Mesendoderm (in vitro differentiated cells): ENCODE measurements at regions not wholly inside any gene's neighbourhood (a gene's known extent, or its start where the extent isn't known, plus 50 kb on each side); places are given as distances from the start of the nearest gene placed in this dataset.
A peak's percentile ranks its signal among the peaks of the same experiment; 100 is the strongest.

Experiments used
- DNase-seq: peaks from one replicate; pipeline ENCODE4 v3.0.0; 2013
- H2AK5ac ChIP-seq: 2 replicates; pipeline ENCODE4 v1.6.1; 2013; ENCODE audit warnings: low read length, inconsistent platforms
- H2BK120ac ChIP-seq: 2 replicates; pipeline ENCODE4 v1.6.1; 2013; ENCODE audit warnings: low read depth, mild to moderate bottlenecking, low read length, moderate library complexity, mixed read lengths
- H2BK15ac ChIP-seq: replicated peaks from 2 replicates; pipeline ENCODE4 v1.6.1; 2013; ENCODE audit warnings: low read depth, mild to moderate bottlenecking, moderate library complexity
- H2BK5ac ChIP-seq: 2 replicates; pipeline ENCODE4 v1.6.1; 2013; ENCODE audit warnings: low read length, inconsistent platforms
- H3K18ac ChIP-seq: 2 replicates; pipeline ENCODE4 v1.6.1; 2013; ENCODE audit warnings: mild to moderate bottlenecking, low read length, mixed read lengths
- H3K23ac ChIP-seq: one replicate; pipeline ENCODE4 v1.6.1; 2013; ENCODE audit warnings: low read length
- H3K27ac ChIP-seq: 2 replicates; pipeline ENCODE4 v1.5.1; 2013; ENCODE audit warnings: low read depth, mild to moderate bottlenecking, inconsistent platforms, low read length, moderate library complexity
- H3K27me3 ChIP-seq: 2 replicates; pipeline ENCODE4 v1.6.1; 2013; ENCODE audit warnings: low read length, control low read depth, mild to moderate bottlenecking, inconsistent platforms; ENCODE audit not compliant: insufficient read depth, poor library complexity
- H3K36me3 ChIP-seq: 2 replicates; pipeline ENCODE4 v1.6.1; 2013; ENCODE audit warnings: low read length, inconsistent platforms; ENCODE audit not compliant: control insufficient read depth, insufficient read depth
- H3K4ac ChIP-seq: one replicate; pipeline ENCODE4 v1.6.1; 2013; ENCODE audit warnings: low read depth, mild to moderate bottlenecking, low read length, moderate library complexity
- H3K4me1 ChIP-seq: 2 replicates; pipeline ENCODE4 v1.6.1; 2013; ENCODE audit warnings: low read depth, low read length, inconsistent platforms; ENCODE audit not compliant: control insufficient read depth
- H3K4me2 ChIP-seq: 2 replicates; pipeline ENCODE4 v1.6.1; 2013; ENCODE audit warnings: low read length
- H3K4me3 ChIP-seq: 2 replicates; pipeline ENCODE4 v1.5.1; 2013; ENCODE audit warnings: mild to moderate bottlenecking, low read length
- H3K56ac ChIP-seq: one replicate; pipeline ENCODE4 v1.6.1; 2013; ENCODE audit warnings: low read length
- H3K79me1 ChIP-seq: 2 replicates; pipeline ENCODE4 v1.6.1; 2013; ENCODE audit warnings: low read length, inconsistent platforms
- H3K79me2 ChIP-seq: 2 replicates; pipeline ENCODE4 v1.6.1; 2013; ENCODE audit warnings: mild to moderate bottlenecking, low read length; ENCODE audit not compliant: control insufficient read depth, insufficient read depth
- H3K9ac ChIP-seq: 2 replicates; pipeline ENCODE4 v1.6.1; 2013; ENCODE audit warnings: low read length, inconsistent platforms
- H4K5ac ChIP-seq: one replicate; pipeline ENCODE4 v1.6.1; 2013; ENCODE audit warnings: low read length
- H4K8ac ChIP-seq: one replicate; pipeline ENCODE4 v1.6.1; 2013; ENCODE audit warnings: low read depth, mild to moderate bottlenecking, control low read depth, low read length, moderate library complexity
- WGBS: extraction: QIAGEN DNeasy Blood & Tissue Kit; methylation state at CpG from one replicate; pipeline ENCODE4 v1.1.7; 2013; ENCODE audit warnings: low lambda C conversion rate, missing lambda C conversion rate; ENCODE audit not compliant: insufficient coverage; ENCODE audit errors: extremely low coverage; 5-methylcytosine and 5-hydroxymethylcytosine counted together

GRCh38 chr2:31813016-31813415 lies 197.8 kb downstream of the MEMO1 start:
- Histone ChIP-seq H3K4me3 (no peak overlapping the region), H3K79me2 (no peaks in the 10 kb centered on the region)

GRCh38 chr2:31812051-31812798 lies 198.6 kb downstream of the MEMO1 start:
- Histone ChIP-seq H3K23ac (no peak overlapping the region), H2AK5ac (no peak overlapping the region), H3K4me2 (no peak overlapping the region), H3K27me3 (no peaks in the 10 kb centered on the region), H3K27ac (no peak overlapping the region), H3K36me3 (no peaks in the 10 kb centered on the region), H3K79me1 (no peaks in the 10 kb centered on the region), H3K4ac (no peak overlapping the region), H3K9ac (no peak overlapping the region), H2BK5ac (no peak overlapping the region), H3K18ac (no peak overlapping the region), H4K5ac (no peak overlapping the region), H3K56ac (no peak overlapping the region), H2BK120ac (no peak overlapping the region), H4K8ac (no peak overlapping the region), H2BK15ac (no peak overlapping the region), H3K79me2 (no peaks in the 10 kb centered on the region), H3K4me3 (no peak overlapping the region), H3K4me1 (no peaks in the 10 kb centered on the region)
- no CpG with 5 or more reads among the region's 2 CpGs for WGBS
- peak; percentile 15 for DNase-seq

More at GRCh38 chr2:31813016-31813415, 197.8 kb downstream of the MEMO1 start:
- Histone ChIP-seq H3K36me3 (no peaks in the 10 kb centered on the region), H3K9ac (no peak overlapping the region), H2BK120ac (no peak overlapping the region), H3K4me2 (no peak overlapping the region), H3K23ac (no peak overlapping the region), H2BK5ac (no peak overlapping the region), H3K27ac (no peak overlapping the region), H3K18ac (no peak overlapping the region), H3K79me1 (no peaks in the 10 kb centered on the region), H3K56ac (no peak overlapping the region), H3K4ac (no peak overlapping the region), H2AK5ac (no peak overlapping the region), H3K27me3 (no peaks in the 10 kb centered on the region), H3K4me1 (no peaks in the 10 kb centered on the region), H4K5ac (no peak overlapping the region), H2BK15ac (no peak overlapping the region), H4K8ac (no peak overlapping the region)
- WGBS: no CpG with 5 or more reads among the region's 8 CpGs
- no peak for DNase-seq

DNA sequence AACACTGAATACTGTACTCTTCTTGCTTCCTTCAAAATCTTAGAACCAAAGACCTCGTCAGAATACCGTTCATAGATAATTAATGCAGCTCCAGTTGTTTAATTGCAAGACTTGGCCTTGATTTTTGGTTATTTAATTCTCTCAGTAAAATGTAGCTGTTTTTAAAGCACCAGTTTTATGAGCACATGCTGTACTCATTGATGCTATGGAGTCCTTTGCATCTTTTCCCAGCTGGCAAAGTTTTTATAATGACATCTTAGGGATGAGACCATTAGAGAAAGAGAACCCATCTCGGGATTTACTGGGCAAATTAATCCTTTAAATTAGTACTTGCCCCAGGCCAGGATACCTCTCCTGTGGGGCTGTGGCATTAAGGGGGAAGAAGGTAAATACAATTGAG lies 199.3 kb downstream of the MEMO1 start:
- Histone ChIP-seq H3K4me1 (no peaks in the 10 kb centered on the region), H3K36me3 (no peaks in the 10 kb centered on the region), H3K27me3 (no peaks in the 10 kb centered on the region), H3K9ac (no peak overlapping the region), H2BK5ac (no peak overlapping the region), H3K23ac (no peak overlapping the region), H3K79me1 (no peaks in the 10 kb centered on the region), H3K4ac (no peak overlapping the region), H3K4me3 (no peak overlapping the region), H3K79me2 (no peaks in the 10 kb centered on the region), H3K27ac (no peak overlapping the region), H2BK120ac (no peak overlapping the region), H3K4me2 (no peak overlapping the region), H3K18ac (no peak overlapping the region), H3K56ac (no peak overlapping the region), H4K8ac (no peak overlapping the region), H4K5ac (no peak overlapping the region), H2AK5ac (no peak overlapping the region), H2BK15ac (no peak overlapping the region)
- WGBS: no CpG with 5 or more reads among the region's 3 CpGs
- no peak for DNase-seq

DNA sequence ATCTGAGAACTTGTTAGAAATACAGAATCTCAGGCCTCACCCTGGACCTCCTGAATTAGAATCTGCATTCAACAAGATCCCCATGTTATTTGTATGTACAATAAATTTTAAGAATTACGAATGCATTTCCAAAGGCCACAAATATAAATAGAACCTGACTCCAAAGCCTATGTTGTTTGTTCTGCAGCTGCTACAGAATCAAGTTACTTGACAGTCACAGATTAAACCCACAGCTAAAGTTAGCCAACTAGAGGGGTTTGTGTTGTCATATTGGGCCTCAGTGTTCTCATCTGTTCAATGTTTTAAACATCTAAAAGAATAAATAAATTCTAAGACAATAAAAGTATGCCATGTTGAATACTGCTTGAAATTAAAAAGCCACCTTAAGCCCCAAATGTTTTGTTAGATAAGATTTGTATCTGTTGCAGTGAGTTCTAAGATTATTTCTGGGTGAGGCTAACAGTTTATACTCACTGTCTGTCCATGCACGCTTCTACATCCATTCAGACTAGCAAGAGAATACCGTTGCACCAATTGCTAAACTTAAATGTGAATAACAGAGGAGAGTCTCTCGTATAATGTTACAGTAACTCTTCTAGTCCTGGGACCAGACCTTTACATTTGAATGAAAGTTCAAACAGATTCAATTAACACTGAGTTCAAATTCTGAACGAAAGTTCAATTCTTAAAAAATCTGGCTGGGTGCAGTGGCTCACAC lies 200.4 kb downstream of the MEMO1 start:
- DNase-seq: no peak
- no peak overlapping the region for H2BK5ac ChIP-seq
- no peak overlapping the region for H3K23ac ChIP-seq
- no peak overlapping the region for H3K4me3 ChIP-seq
- H3K4ac ChIP-seq: no peak overlapping the region
- no peak overlapping the region for H3K56ac ChIP-seq
- no CpG with 5 or more reads among the region's 5 CpGs for WGBS
- no peaks in the 10 kb centered on the region for H3K27me3 ChIP-seq
- H3K79me1 ChIP-seq: no peaks in the 10 kb centered on the region
- no peak overlapping the region for H3K9ac ChIP-seq
- no peaks in the 10 kb centered on the region for H3K79me2 ChIP-seq
- no peak overlapping the region for H3K4me2 ChIP-seq
- no peak overlapping the region for H4K8ac ChIP-seq
- H3K27ac ChIP-seq: no peak overlapping the region
- H2AK5ac ChIP-seq: no peak overlapping the region
- no peaks in the 10 kb centered on the region for H3K4me1 ChIP-seq
- H3K36me3 ChIP-seq: no peaks in the 10 kb centered on the region
- no peak overlapping the region for H2BK120ac ChIP-seq
- no peak overlapping the region for H2BK15ac ChIP-seq
- H4K5ac ChIP-seq: no peak overlapping the region
- no peak overlapping the region for H3K18ac ChIP-seq

- Histone ChIP-seq H3K18ac (no peak overlapping the region), H3K4me2 (no peak overlapping the region), H3K9ac (no peak overlapping the region), H3K27ac (no peak overlapping the region), H3K4ac (no peak overlapping the region), H3K27me3 (no peaks in the 10 kb centered on the region), H3K36me3 (no peaks in the 10 kb centered on the region), H3K4me3 (no peak overlapping the region), H2BK5ac (no peak overlapping the region), H3K79me2 (no peaks in the 10 kb centered on the region), H4K5ac (no peak overlapping the region), H4K8ac (no peak overlapping the region), H3K56ac (no peak overlapping the region), H2BK120ac (no peak overlapping the region), H2BK15ac (no peak overlapping the region), H3K79me1 (no peaks in the 10 kb centered on the region), H3K4me1 (no peaks in the 10 kb centered on the region), H2AK5ac (no peak overlapping the region), H3K23ac (no peak overlapping the region)
- no peak for DNase-seq
- no CpG with 5 or more reads among the region's 16 CpGs for WGBS
Observed at GRCh38 chr2:31805688-31806087, 205.1 kb downstream of the MEMO1 start.
